ENCODE measurements at regions not wholly inside any gene's neighbourhood (a gene's known extent, or its start where the extent isn't known, plus 50 kb on each side); places are given as distances from the start of the nearest gene placed in this dataset.

DNA sequence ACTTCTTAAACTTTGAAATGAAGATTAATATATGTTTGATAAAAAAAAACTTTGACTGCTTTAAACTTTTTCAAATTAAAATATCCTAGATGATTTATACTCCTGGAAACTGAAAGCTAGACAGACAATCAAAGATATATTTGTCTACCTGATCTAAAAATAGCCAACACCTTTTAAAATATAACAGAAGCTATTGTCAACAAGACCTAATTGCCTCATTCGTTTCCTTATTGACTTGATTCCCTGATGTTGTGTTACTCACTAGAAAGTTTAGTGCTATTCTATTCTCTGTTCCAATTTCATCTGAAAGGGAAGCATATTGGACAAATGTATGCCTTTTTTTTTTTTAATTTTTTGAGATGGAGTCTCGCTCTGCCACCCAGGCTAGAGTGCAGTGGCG lies 445.6 kb upstream of the ADAMTS5 start:
- TF ChIP-seq CTCF (IDR thresholded peaks at IDR 0.05; ENCODE audit: control extremely low read depth, extremely low read depth, low read depth, missing control alignments), result no peak
- ChIA-PET CTCF (no interaction called here), POLR2A (no interaction called here)
- DNase-seq (ENCODE audit: extremely low spot score), result no peak

DNA sequence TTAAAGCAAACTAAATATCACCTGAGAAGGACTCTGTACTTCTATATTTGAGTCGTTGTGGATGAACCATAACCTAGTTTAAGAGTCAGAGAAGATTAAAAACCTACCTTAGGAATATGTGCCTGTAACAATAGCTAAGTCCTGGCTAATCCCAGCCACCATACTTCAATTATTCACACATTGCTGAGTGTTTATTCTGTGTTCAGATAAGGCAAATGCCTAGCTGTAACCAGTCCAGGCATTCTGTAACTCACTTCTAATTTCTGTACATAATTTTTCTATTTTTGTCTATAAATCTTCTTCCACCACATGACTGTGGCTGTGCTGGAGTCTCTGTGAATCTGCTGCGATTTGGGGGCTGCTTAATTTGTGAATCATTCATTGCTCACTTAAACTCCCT lies 441.9 kb upstream of the ADAMTS5 start:
- POLR2A ChIA-PET, result no interaction called here
- no peak for TF ChIP-seq CTCF (IDR thresholded peaks at IDR 0.05; ENCODE audit: control extremely low read depth, extremely low read depth, low read depth, missing control alignments)
- CTCF ChIA-PET, result no interaction called here
- DNase-seq (ENCODE audit: extremely low spot score), result no peak

- ChIA-PET POLR2A (no interaction called here), CTCF (interaction anchor here (0.9 kb wide), 1 partner anchor 12 kb away, joined by 3 read pairs; no protein-coding TSS in a partner anchor)
- TF ChIP-seq CTCF (IDR thresholded peaks at IDR 0.05; ENCODE audit: control extremely low read depth, extremely low read depth, low read depth, missing control alignments), result no peak
- no peak for DNase-seq (ENCODE audit: extremely low spot score)
Measured at GRCh38 chr21:27407271-27407670, 440.4 kb upstream of the ADAMTS5 start.

- POLR2A ChIA-PET, result no interaction called here
- CTCF ChIA-PET, result interaction anchor here (0.9 kb wide), 1 partner anchor 11 kb away, joined by 3 read pairs; no protein-coding TSS in a partner anchor
- no peak for TF ChIP-seq CTCF (IDR thresholded peaks at IDR 0.05; ENCODE audit: control extremely low read depth, extremely low read depth, low read depth, missing control alignments)
- no peak for DNase-seq (ENCODE audit: extremely low spot score)
Measured at GRCh38 chr21:27406300-27407009, 439.6 kb upstream of the ADAMTS5 start.

- no peak for TF ChIP-seq CTCF (IDR thresholded peaks at IDR 0.05; ENCODE audit: control extremely low read depth, extremely low read depth, low read depth, missing control alignments)
- POLR2A ChIA-PET, result no interaction called here
- CTCF ChIA-PET, result no interaction called here
- no peak for DNase-seq (ENCODE audit: extremely low spot score)
Measured at GRCh38 chr21:27403011-27403410, 436.1 kb upstream of the ADAMTS5 start.

DNA sequence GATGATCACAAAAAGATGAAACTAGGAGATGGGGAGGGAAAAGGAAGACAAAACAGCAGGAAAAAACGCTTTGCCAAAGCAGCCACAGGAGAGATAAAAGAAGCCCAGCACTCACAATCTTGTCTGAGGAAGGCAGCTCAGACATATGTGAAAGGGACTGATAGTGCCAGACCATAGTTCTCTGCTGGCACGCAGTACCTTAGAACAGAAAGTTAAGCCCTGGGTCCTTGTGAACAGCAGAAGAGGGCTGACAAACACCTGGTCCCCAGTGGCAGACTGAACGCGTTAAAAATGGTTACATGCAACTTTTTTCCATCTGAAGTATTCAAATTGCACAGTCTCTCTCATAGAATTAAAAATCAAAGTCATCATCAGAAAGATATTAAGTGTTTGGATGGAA lies 433.2 kb upstream of the ADAMTS5 start:
- ChIA-PET CTCF (interaction anchor here (1.3 kb wide), 1 partner anchor 12 kb away, joined by 3 read pairs; no protein-coding TSS in a partner anchor), POLR2A (no interaction called here)
- DNase-seq (ENCODE audit: extremely low spot score), result no peak
- TF ChIP-seq CTCF (IDR thresholded peaks at IDR 0.05; ENCODE audit: control extremely low read depth, extremely low read depth, low read depth, missing control alignments), result no peak
